ENCODE measurements at regions not wholly inside any gene's neighbourhood (a gene's known extent, or its start where the extent isn't known, plus 50 kb on each side); places are given as distances from the start of the nearest gene placed in this dataset.

- H3K27me3 ChIP-seq, result no peaks in the 10 kb centered on the region
- no peak for DNase-seq
- no peaks in the 10 kb centered on the region for H3K9me3 ChIP-seq
- 29% methylated on average over 3 of the region's 3 CpGs for WGBS (ENCODE audit: insufficient coverage, low coverage, low lambda C conversion rate, missing lambda C conversion rate)
- no peak overlapping the region for H3K4me3 ChIP-seq
- no peaks in the 10 kb centered on the region for H3K4me1 ChIP-seq
- intact Hi-C loops (cut with DNase I), result no loop called here
- no peak overlapping the region for H3K27ac ChIP-seq
- H3K36me3 ChIP-seq, result no peaks in the 10 kb centered on the region
- TF ChIP-seq POLR2A (IDR thresholded peaks at IDR 0.05), result no peak
- TF ChIP-seq, protein P1, sequence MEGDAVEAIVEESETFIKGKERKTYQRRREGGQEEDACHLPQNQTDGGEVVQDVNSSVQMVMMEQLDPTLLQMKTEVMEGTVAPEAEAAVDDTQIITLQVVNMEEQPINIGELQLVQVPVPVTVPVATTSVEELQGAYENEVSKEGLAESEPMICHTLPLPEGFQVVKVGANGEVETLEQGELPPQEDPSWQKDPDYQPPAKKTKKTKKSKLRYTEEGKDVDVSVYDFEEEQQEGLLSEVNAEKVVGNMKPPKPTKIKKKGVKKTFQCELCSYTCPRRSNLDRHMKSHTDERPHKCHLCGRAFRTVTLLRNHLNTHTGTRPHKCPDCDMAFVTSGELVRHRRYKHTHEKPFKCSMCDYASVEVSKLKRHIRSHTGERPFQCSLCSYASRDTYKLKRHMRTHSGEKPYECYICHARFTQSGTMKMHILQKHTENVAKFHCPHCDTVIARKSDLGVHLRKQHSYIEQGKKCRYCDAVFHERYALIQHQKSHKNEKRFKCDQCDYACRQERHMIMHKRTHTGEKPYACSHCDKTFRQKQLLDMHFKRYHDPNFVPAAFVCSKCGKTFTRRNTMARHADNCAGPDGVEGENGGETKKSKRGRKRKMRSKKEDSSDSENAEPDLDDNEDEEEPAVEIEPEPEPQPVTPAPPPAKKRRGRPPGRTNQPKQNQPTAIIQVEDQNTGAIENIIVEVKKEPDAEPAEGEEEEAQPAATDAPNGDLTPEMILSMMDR (IDR thresholded peaks at IDR 0.05), result peak in 3 of 4 donors; percentile 29 to 33 (median 32)
- peak in 2 of 4 donors; percentile 38 to 78 for ATAC-seq
Measured at GRCh38 chr2:19667085-19667484, 234.7 kb downstream of the TTC32 start.

DNA sequence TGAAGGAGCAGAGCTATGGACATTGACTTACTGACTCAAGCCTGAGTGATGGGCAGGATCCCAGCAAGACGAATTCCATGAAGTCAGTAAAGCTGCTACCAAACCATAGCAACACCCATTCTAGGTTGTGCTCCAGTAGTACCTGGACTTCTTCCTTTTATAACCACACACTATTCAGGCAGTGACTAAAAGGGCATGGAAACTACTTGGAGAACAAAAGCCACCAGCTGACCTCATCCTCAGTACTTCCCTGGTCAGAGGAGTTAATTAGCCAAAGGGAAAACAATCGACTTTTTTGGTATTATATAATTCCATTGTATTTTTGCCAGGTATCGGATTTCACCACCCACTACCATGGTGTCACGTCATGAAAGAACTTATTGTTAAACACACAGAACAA lies 237.1 kb downstream of the TTC32 start:
- Histone ChIP-seq H3K4me1 (no peaks in the 10 kb centered on the region), H3K9me3 (no peaks in the 10 kb centered on the region), H3K27me3 (no peaks in the 10 kb centered on the region), H3K4me3 (no peak overlapping the region), H3K27ac (no peak overlapping the region), H3K36me3 (no peaks in the 10 kb centered on the region)
- DNase-seq (no peak), ATAC-seq (no peak)
- 74% methylated on average over 4 of the region's 4 CpGs for WGBS (ENCODE audit: insufficient coverage, low coverage, low lambda C conversion rate, missing lambda C conversion rate)
- TF ChIP-seq POLR2A (IDR thresholded peaks at IDR 0.05), result no peak
- intact Hi-C loops (cut with DNase I), result no loop called here

DNA sequence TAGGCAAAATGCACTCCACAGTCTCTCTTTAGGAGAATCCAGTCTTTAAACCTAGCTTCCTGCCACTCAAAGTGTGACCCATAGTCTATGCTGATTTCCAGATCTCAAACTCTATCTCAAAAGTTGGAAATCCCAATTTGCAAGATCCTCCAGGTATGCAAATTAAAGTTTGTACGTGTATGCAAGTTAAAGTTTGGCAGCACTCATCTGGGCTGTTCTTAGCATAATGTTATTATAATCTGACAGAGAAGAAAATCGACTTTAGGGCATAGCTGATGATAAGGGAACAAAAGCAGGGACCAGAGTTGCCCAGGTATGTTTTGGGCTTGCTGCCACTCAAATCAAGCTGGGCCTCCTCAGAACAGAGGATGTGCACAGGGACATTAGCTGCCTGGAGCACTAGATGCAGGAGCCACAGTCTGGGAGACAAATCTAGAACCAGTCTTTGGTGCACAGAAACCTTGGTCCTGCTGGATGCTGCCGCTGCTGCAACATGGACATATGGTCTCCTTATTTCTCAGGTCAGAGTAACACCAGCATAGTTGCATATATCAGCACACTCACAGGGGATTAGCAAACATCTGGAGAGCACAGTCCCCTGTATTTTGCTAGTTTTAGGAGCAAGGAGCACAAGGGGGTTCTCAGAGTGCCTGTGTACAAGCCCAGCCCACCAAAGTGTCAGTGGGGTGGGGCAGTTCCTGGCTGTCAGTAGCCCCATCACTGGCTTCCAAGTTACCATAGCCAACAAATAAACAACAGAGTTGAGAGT lies 242.6 kb downstream of the TTC32 start:
- DNase-seq (no peak), ATAC-seq (no peak)
- 41% methylated on average over 2 of the region's 3 CpGs for WGBS (ENCODE audit: insufficient coverage, low coverage, low lambda C conversion rate, missing lambda C conversion rate)
- Histone ChIP-seq H3K27ac (no peak overlapping the region), H3K9me3 (no peaks in the 10 kb centered on the region), H3K27me3 (no peaks in the 10 kb centered on the region), H3K4me3 (no peak overlapping the region), H3K4me1 (no peaks in the 10 kb centered on the region), H3K36me3 (no peaks in the 10 kb centered on the region)
- intact Hi-C loops (cut with DNase I), result no loop called here
- TF ChIP-seq, protein P1 (IDR thresholded peaks at IDR 0.05), result no peak
- TF ChIP-seq POLR2A (IDR thresholded peaks at IDR 0.05), result no peak

DNA sequence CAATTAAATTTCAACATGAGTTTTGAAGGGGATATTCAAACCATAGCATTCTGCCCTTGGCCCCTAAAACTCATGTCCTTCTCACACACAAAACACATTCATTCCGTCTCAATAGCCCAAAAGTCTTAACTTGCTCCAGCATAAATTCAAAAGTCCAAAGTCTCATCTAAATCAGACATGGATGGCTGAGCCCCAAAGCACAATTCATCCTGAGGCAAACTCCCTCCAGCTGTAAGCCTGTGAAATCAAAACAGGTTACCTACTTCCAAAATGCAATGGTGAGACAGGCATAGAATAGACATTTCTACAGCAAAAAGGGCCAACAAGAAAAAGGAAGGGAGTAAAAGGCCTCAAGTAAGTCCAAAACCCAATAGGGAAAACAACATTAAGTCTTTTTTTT lies 245.8 kb downstream of the TTC32 start:
- Histone ChIP-seq H3K36me3 (no peaks in the 10 kb centered on the region), H3K4me3 (no peak overlapping the region), H3K27me3 (no peaks in the 10 kb centered on the region), H3K9me3 (no peaks in the 10 kb centered on the region), H3K4me1 (no peaks in the 10 kb centered on the region), H3K27ac (no peak overlapping the region)
- DNase-seq (no peak), ATAC-seq (no peak)
- TF ChIP-seq, protein P1 (IDR thresholded peaks at IDR 0.05), result no peak
- 89% methylated on average over 1 of the region's 1 CpG for WGBS (ENCODE audit: insufficient coverage, low coverage, low lambda C conversion rate, missing lambda C conversion rate)
- intact Hi-C loops (cut with DNase I), result no loop called here

- H3K27ac ChIP-seq, result no peak overlapping the region
- 66% methylated on average over 8 of the region's 9 CpGs for WGBS (ENCODE audit: insufficient coverage, low coverage, low lambda C conversion rate, missing lambda C conversion rate)
- DNase-seq, result no peak
- H3K36me3 ChIP-seq, result no peaks in the 10 kb centered on the region
- ATAC-seq, result no peak
- H3K9me3 ChIP-seq, result no peaks in the 10 kb centered on the region
- H3K4me3 ChIP-seq, result no peak overlapping the region
- TF ChIP-seq POLR2A (IDR thresholded peaks at IDR 0.05), result no peak
- TF ChIP-seq, protein P1 (IDR thresholded peaks at IDR 0.05), result no peak
- no peaks in the 10 kb centered on the region for H3K27me3 ChIP-seq
- no peaks in the 10 kb centered on the region for H3K4me1 ChIP-seq
- intact Hi-C loops (cut with DNase I), result no loop called here
Measured at GRCh38 chr2:19654310-19655090, 247.3 kb downstream of the TTC32 start.

All from right lobe of liver (tissue), 6 donors.